ENCODE measurements at regions not wholly inside any gene's neighbourhood (a gene's known extent, or its start where the extent isn't known, plus 50 kb on each side); places are given as distances from the start of the nearest gene placed in this dataset.

DNA sequence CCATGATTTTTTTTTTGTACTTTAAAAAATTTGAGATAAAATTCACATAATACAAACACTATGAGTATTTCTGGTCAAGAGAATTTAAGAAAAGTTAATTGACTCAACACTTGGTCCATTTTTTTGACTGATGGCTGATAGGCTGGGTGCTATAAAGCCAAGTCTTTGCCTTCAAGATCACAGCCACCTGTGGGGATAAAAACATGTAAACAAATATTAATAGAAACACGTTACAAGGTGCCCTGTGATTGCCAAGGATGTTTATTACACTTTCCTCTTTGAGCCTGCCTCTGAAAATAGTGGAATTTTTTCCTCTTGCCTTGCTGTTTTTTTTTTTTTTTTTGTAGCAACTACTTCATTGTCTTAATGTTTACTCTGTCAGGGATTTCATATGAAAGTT, 63.3 kb downstream of the FHIP1A start:
- H4K20me1 ChIP-seq (ENCODE audit: control insufficient read depth, extremely low read depth, insufficient read depth, low read length): no peaks in the 10 kb centered on the region
- H2AFZ ChIP-seq (ENCODE audit: low read length): no peak overlapping the region
- H3K4me2 ChIP-seq (ENCODE audit: extremely low read depth, insufficient read depth, low read length): no peak overlapping the region
- TF ChIP-seq, protein P1, sequence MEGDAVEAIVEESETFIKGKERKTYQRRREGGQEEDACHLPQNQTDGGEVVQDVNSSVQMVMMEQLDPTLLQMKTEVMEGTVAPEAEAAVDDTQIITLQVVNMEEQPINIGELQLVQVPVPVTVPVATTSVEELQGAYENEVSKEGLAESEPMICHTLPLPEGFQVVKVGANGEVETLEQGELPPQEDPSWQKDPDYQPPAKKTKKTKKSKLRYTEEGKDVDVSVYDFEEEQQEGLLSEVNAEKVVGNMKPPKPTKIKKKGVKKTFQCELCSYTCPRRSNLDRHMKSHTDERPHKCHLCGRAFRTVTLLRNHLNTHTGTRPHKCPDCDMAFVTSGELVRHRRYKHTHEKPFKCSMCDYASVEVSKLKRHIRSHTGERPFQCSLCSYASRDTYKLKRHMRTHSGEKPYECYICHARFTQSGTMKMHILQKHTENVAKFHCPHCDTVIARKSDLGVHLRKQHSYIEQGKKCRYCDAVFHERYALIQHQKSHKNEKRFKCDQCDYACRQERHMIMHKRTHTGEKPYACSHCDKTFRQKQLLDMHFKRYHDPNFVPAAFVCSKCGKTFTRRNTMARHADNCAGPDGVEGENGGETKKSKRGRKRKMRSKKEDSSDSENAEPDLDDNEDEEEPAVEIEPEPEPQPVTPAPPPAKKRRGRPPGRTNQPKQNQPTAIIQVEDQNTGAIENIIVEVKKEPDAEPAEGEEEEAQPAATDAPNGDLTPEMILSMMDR (conservative IDR thresholded peaks at IDR 0.05 in 1 of 2, IDR thresholded peaks at IDR 0.05 in 1 of 2; ENCODE audit: low read depth in 1 of 2, low read length in 2 of 2): no peak
- no peak for TF ChIP-seq EZH2 (IDR thresholded peaks at IDR 0.05; ENCODE audit: low read length, missing control alignments)
- no peak overlapping the region for H3K4me3 ChIP-seq (replicated peaks in 1 of 4; ENCODE audit: control extremely low read depth in 1 of 4, insufficient read depth in 1 of 4, low read depth in 3 of 4, low read length in 4 of 4)
- H3K9ac ChIP-seq (ENCODE audit: insufficient read depth, low read length): no peak overlapping the region
- H3K4me1 ChIP-seq (ENCODE audit: control insufficient read depth, extremely low read depth, insufficient read depth, low read length): no peaks in the 10 kb centered on the region
- H3K9me3 ChIP-seq (ENCODE audit: control insufficient read depth, insufficient read depth, low read depth, low read length): no peaks in the 10 kb centered on the region
- no peaks in the 10 kb centered on the region for H3K36me3 ChIP-seq (ENCODE audit: control insufficient read depth, insufficient read depth, low read length)
- H3K27me3 ChIP-seq (ENCODE audit: control insufficient read depth, insufficient read depth, low read length): no peaks in the 10 kb centered on the region
- H3K79me2 ChIP-seq (ENCODE audit: control insufficient read depth, insufficient read depth, low read length): no peaks in the 10 kb centered on the region
- no peak for DNase-seq (ENCODE audit: low read depth in 2 of 2)
- no peak overlapping the region for H3K27ac ChIP-seq (ENCODE audit: insufficient read depth, low read length)

- H3K36me3 ChIP-seq (ENCODE audit: control insufficient read depth, insufficient read depth, low read length): no peaks in the 10 kb centered on the region
- DNase-seq (ENCODE audit: low read depth in 2 of 2): peak in 1 of 2 donors; percentile 11
- no peaks in the 10 kb centered on the region for H3K27me3 ChIP-seq (ENCODE audit: control insufficient read depth, insufficient read depth, low read length)
- H3K9ac ChIP-seq (ENCODE audit: insufficient read depth, low read length): no peak overlapping the region
- no peak overlapping the region for H3K27ac ChIP-seq (ENCODE audit: insufficient read depth, low read length)
- H3K4me3 ChIP-seq (replicated peaks in 1 of 4; ENCODE audit: control extremely low read depth in 1 of 4, insufficient read depth in 1 of 4, low read depth in 3 of 4, low read length in 4 of 4): no peak overlapping the region
- H3K9me3 ChIP-seq (ENCODE audit: control insufficient read depth, insufficient read depth, low read depth, low read length): no peaks in the 10 kb centered on the region
- no peaks in the 10 kb centered on the region for H4K20me1 ChIP-seq (ENCODE audit: control insufficient read depth, extremely low read depth, insufficient read depth, low read length)
- H3K79me2 ChIP-seq (ENCODE audit: control insufficient read depth, insufficient read depth, low read length): no peaks in the 10 kb centered on the region
- H3K4me1 ChIP-seq (ENCODE audit: control insufficient read depth, extremely low read depth, insufficient read depth, low read length): no peaks in the 10 kb centered on the region
- TF ChIP-seq, protein P1 (conservative IDR thresholded peaks at IDR 0.05 in 1 of 2, IDR thresholded peaks at IDR 0.05 in 1 of 2; ENCODE audit: low read depth in 1 of 2, low read length in 2 of 2): no peak
- no peak for TF ChIP-seq EZH2 (IDR thresholded peaks at IDR 0.05; ENCODE audit: low read length, missing control alignments)
- H3K4me2 ChIP-seq (ENCODE audit: extremely low read depth, insufficient read depth, low read length): no peak overlapping the region
- H2AFZ ChIP-seq (ENCODE audit: low read length): no peak overlapping the region
Observed at GRCh38 chr4:151472711-151473110, 63.7 kb downstream of the FHIP1A start.

GRCh38 chr4:151473521-151474097, 64.6 kb downstream of the FHIP1A start:
- TF ChIP-seq, protein P1 (conservative IDR thresholded peaks at IDR 0.05 in 1 of 2, IDR thresholded peaks at IDR 0.05 in 1 of 2; ENCODE audit: low read depth in 1 of 2, low read length in 2 of 2): no peak
- TF ChIP-seq EZH2 (IDR thresholded peaks at IDR 0.05; ENCODE audit: low read length, missing control alignments): no peak
- no peak overlapping the region for H3K4me3 ChIP-seq (replicated peaks in 1 of 4; ENCODE audit: control extremely low read depth in 1 of 4, insufficient read depth in 1 of 4, low read depth in 3 of 4, low read length in 4 of 4)
- H3K9ac ChIP-seq (ENCODE audit: insufficient read depth, low read length): no peak overlapping the region
- no peak overlapping the region for H3K4me2 ChIP-seq (ENCODE audit: extremely low read depth, insufficient read depth, low read length)
- H4K20me1 ChIP-seq (ENCODE audit: control insufficient read depth, extremely low read depth, insufficient read depth, low read length): no peaks in the 10 kb centered on the region
- no peak overlapping the region for H3K27ac ChIP-seq (ENCODE audit: insufficient read depth, low read length)
- no peaks in the 10 kb centered on the region for H3K36me3 ChIP-seq (ENCODE audit: control insufficient read depth, insufficient read depth, low read length)
- no peaks in the 10 kb centered on the region for H3K27me3 ChIP-seq (ENCODE audit: control insufficient read depth, insufficient read depth, low read length)
- no peaks in the 10 kb centered on the region for H3K79me2 ChIP-seq (ENCODE audit: control insufficient read depth, insufficient read depth, low read length)
- no peak for DNase-seq (ENCODE audit: low read depth in 2 of 2)
- H2AFZ ChIP-seq (ENCODE audit: low read length): no peak overlapping the region
- no peaks in the 10 kb centered on the region for H3K4me1 ChIP-seq (ENCODE audit: control insufficient read depth, extremely low read depth, insufficient read depth, low read length)
- no peaks in the 10 kb centered on the region for H3K9me3 ChIP-seq (ENCODE audit: control insufficient read depth, insufficient read depth, low read depth, low read length)

Measured in fibroblast of lung (primary cell).